ENCODE measurements at regions not wholly inside any gene's neighbourhood (a gene's known extent, or its start where the extent isn't known, plus 50 kb on each side); places are given as distances from the start of the nearest gene placed in this dataset.

GRCh38 chr14:84804468-84804867 lies 725.5 kb upstream of the FLRT2 start:
- DNase-seq = no peak

- DNase-seq = no peak
Measured at GRCh38 chr14:84804895-84805294, 725.0 kb upstream of the FLRT2 start.

GRCh38 chr14:84806181-84806580 lies 723.8 kb upstream of the FLRT2 start:
- DNase-seq = no peak

DNA sequence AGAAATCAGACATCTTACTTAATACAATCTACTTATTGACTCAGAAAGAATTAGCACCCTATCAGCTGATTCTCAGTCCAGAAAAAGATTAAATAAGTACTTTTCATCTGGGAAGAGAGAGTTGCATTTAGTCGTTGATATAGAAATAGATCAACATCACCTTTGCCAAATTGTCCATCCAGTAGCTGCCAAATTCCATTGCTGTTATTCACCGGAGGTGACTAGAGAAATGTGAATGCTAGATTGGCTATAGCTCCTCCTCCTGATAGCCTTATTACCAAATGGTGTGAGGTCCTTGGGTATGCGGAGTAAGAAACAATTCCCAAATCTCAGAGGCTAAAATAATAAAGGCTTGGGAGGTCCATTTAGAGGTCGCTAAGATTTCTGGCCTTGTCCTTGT lies 723.3 kb upstream of the FLRT2 start:
- no peak for DNase-seq

GRCh38 chr14:84807673-84808072 lies 722.3 kb upstream of the FLRT2 start:
- DNase-seq = no peak

- no peak for DNase-seq
Measured at GRCh38 chr14:84809158-84809557, 720.8 kb upstream of the FLRT2 start.

DNA sequence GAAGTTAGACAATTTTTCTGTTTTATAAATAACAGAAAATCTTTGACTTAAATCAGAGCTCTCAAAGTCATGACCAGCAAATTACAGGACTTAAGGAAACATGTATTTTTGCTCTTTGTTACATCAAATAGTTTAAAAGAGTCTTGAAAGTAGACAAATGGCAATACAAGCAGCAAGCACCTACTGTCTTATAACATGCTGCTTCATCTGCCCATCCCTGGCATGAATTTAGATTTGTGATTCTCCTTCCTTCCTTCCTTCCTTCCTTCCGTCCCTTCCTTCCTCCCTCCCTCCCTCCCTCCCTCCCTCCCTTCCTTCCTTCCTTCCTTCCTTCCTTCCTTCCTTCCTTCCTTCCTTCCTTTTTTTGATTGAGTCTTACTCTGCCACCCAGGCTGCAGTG lies 715.6 kb upstream of the FLRT2 start:
- no peak for DNase-seq

- DNase-seq = no peak
Measured at GRCh38 chr14:84819528-84819927, 710.4 kb upstream of the FLRT2 start.

- DNase-seq = no peak
Measured at GRCh38 chr14:84825481-84826251, 704.3 kb upstream of the FLRT2 start.

DNA sequence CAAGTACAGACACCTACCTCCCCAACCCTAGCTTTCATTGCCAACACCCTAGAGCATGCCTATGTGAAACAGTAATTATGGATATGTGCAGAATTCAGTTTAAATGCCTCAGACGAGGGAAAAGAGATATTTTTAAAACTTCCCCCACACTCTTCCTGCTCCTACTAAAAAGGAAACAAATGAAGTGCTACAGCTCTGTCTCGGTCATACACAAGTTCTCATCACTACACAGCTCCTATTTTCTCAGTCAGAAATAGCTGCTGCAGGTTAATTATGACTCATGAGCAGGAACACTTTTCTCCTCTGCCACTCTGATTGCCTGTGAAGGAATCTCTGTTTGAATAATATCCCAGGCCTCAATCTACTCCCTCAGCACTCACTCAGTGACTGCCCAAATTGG lies 703.6 kb upstream of the FLRT2 start:
- no peak for DNase-seq

- no peak for DNase-seq
Measured at GRCh38 chr14:84850595-84850994, 679.3 kb upstream of the FLRT2 start.

DNA sequence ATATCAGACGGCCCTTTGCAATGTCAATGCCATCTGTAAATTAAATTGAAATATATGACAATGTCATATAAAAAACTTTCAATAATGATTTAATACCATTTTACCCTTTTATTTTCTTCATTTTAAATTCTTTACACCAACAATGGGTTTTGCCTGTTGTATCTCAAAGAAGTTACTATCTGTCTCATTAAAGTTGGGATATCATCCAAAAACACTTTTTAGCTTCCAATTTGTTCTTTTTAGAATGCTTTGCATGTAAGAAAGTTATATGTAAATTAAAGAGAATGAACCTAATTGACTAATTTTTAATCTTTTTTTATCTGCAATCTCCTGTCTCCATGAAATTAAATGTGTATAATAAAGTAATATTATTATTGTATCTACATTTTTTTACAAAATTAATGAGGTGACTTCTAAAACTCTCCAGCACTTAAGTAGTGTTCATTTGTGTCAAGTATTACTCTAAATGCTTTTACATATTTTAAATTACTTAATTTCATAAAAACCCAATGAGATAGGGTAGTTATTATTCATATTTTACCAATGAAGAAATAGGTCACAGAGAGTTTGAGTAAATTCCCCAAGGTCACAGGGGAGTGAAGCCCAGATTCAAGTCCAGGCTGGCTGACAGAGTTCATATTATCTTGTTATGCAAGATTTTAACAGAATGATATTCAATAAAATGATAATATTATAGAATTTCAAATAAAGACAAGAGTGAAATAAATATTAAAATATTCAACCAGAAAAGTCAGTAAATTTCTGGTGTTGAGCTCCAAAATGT lies 673.0 kb upstream of the FLRT2 start:
- DNase-seq = no peak

DNA sequence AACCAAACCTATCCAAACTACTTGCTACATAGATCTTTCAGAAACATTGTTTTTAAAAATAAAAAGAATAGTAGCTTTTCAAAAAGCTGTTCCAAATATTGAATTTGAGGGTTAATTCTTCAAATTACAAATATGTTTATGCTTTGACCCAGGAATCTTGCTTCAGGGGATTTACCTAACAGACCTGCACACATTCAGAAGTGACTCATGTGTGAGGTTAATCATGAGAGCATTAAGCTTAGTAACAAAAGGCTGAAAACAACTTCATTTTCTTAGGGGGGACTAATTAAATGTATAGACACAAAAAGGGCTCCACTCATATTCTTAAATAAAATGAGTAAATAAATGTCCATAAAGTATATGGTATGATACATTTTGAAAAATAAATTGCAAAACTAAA lies 672.4 kb upstream of the FLRT2 start:
- no peak for DNase-seq

DNA sequence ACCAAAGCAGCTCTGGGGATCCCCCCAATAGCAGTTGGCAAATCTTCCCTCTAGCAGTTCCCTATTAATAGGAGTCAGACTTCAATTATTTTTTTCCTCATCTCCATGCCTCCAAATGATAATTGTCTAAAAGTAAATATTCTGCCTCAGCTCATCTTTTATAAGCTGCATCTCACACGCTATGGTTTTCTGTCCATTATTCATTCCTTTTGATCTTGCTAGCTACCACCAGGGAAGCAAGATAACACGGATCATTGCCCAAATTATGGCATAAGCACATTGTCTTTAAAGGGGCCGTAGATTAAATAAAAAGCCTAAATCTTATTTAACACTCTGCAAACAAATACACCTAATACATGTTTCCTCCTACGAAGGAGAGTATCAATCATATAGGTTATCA lies 670.8 kb upstream of the FLRT2 start:
- DNase-seq = no peak

- DNase-seq = no peak
Measured at GRCh38 chr14:84864548-84865271, 665.2 kb upstream of the FLRT2 start.

GRCh38 chr14:84871734-84872133 lies 658.2 kb upstream of the FLRT2 start:
- DNase-seq = no peak

- DNase-seq = no peak
Measured at GRCh38 chr14:84874436-84874835, 655.5 kb upstream of the FLRT2 start.

- DNase-seq = no peak
Measured at GRCh38 chr14:84877061-84877460, 652.9 kb upstream of the FLRT2 start.

- no peak for DNase-seq
Measured at GRCh38 chr14:84882830-84883229, 647.1 kb upstream of the FLRT2 start.

- DNase-seq = no peak
Measured at GRCh38 chr14:84885061-84885460, 644.9 kb upstream of the FLRT2 start.

- no peak for DNase-seq
Measured at GRCh38 chr14:84891404-84891803, 638.5 kb upstream of the FLRT2 start.

DNA sequence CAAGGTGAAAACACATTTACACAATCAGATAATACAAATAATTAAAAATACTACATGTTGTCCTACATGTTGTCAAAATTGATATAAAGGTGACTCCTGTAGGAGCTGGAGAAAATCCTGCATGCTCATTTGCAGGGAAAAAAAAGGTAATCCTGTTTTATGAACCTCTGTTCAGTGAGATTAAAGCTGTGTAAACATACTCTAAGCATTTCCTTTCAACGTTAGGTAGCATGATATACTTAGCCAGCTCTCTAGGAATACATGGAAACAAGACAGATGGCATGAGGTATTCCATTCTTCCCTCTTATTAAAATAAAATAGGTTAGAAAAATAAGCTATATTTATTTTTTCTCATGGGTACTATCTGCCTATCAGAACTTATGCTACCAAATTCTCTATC lies 635.7 kb upstream of the FLRT2 start:
- no peak for DNase-seq

GRCh38 chr14:84922370-84922769 lies 607.6 kb upstream of the FLRT2 start:
- no peak for DNase-seq

GRCh38 chr14:84926656-84927055 lies 603.3 kb upstream of the FLRT2 start:
- DNase-seq = no peak

All from activated CD8-positive, alpha-beta memory T cell treated with anti-CD3 and anti-CD28 coated beads for 24 hours (primary cell).